CD4-positive, alpha-beta T cell treated with Interleukin-15 for 1 hour (primary cell): ENCODE measurements at regions not wholly inside any gene's neighbourhood (a gene's known extent, or its start where the extent isn't known, plus 50 kb on each side); places are given as distances from the start of the nearest gene placed in this dataset.
A peak's percentile ranks its signal among the peaks of the same experiment; 100 is the strongest.

Source experiments
- DNase-seq: peaks from one replicate; pipeline ENCODE4 v3.0.0-alpha.2; 2020

- DNase-seq, result no peak
Measured at GRCh38 chr2:180443888-180444287, 436.8 kb upstream of the CWC22 start.

- no peak for DNase-seq
Measured at GRCh38 chr2:180442860-180443644, 436.0 kb upstream of the CWC22 start.

- DNase-seq, result no peak
Measured at GRCh38 chr2:180419212-180419611, 412.1 kb upstream of the CWC22 start.

GRCh38 chr2:180416627-180417026 is 409.5 kb upstream of the CWC22 start:
- no peak for DNase-seq

GRCh38 chr2:180413336-180413735 is 406.2 kb upstream of the CWC22 start:
- no peak for DNase-seq

GRCh38 chr2:180412219-180412618 is 405.1 kb upstream of the CWC22 start:
- no peak for DNase-seq

- DNase-seq, result no peak
Measured at GRCh38 chr2:180411661-180412060, 404.6 kb upstream of the CWC22 start.

- no peak for DNase-seq
Measured at GRCh38 chr2:180406687-180407086, 399.6 kb upstream of the CWC22 start.

GRCh38 chr2:180405520-180405919 is 398.4 kb upstream of the CWC22 start:
- DNase-seq, result no peak

GRCh38 chr2:180394305-180394704 is 387.2 kb upstream of the CWC22 start:
- DNase-seq, result no peak

GRCh38 chr2:180385601-180386201 is 378.6 kb upstream of the CWC22 start:
- no peak for DNase-seq

GRCh38 chr2:180376066-180376465 is 369.0 kb upstream of the CWC22 start:
- no peak for DNase-seq

- no peak for DNase-seq
Measured at GRCh38 chr2:180374502-180375281, 367.6 kb upstream of the CWC22 start.

GRCh38 chr2:180370511-180371205 is 363.6 kb upstream of the CWC22 start:
- DNase-seq, result no peak

- no peak for DNase-seq
Measured at GRCh38 chr2:180368881-180369280, 361.8 kb upstream of the CWC22 start.

- DNase-seq, result no peak
Measured at GRCh38 chr2:180367815-180368214, 360.7 kb upstream of the CWC22 start.

GRCh38 chr2:180366481-180366880 is 359.4 kb upstream of the CWC22 start:
- DNase-seq, result no peak

GRCh38 chr2:180364719-180365118 is 357.6 kb upstream of the CWC22 start:
- DNase-seq, result no peak

- DNase-seq, result no peak
Measured at GRCh38 chr2:180360283-180360618, 353.2 kb upstream of the CWC22 start.

- peak; percentile 18 for DNase-seq
Measured at GRCh38 chr2:180359522-180360282, 352.6 kb upstream of the CWC22 start.

GRCh38 chr2:180358458-180358857 is 351.4 kb upstream of the CWC22 start:
- DNase-seq, result no peak

- DNase-seq, result no peak
Measured at GRCh38 chr2:180356676-180357075, 349.6 kb upstream of the CWC22 start.

GRCh38 chr2:180352620-180353019 is 345.5 kb upstream of the CWC22 start:
- DNase-seq, result no peak
